GM23338 (cell line): ENCODE measurements at regions not wholly inside any gene's neighbourhood (a gene's known extent, or its start where the extent isn't known, plus 50 kb on each side); places are given as distances from the start of the nearest gene placed in this dataset.

ENCODE experiments used
- ATAC-seq: fragments of 200-7000 bp; cut with Tn5 transposase; 3 replicates; pipeline ENCODE4 v1.9.1; 2020
- DNase-seq: peaks from one replicate; pipeline ENCODE4 v3.0.0-alpha.2; 2015; ENCODE audit warnings: low spot score
- H2AFZ ChIP-seq: fragments of 200-600 bp; sonication (generic); 2 replicates; pipeline ENCODE4 v1.8.0; 2016; ENCODE audit warnings: antibody characterized with exemption, mild to moderate bottlenecking, moderate library complexity
- H3F3A ChIP-seq: fragments of 200-600 bp; sonication (generic); replicated peaks from 2 replicates; pipeline ENCODE4 v1.8.0; 2017; ENCODE audit warnings: antibody characterized with exemption, mixed run types, low read depth
- H3K27ac ChIP-seq: fragments of 200-600 bp; sonication (generic); 2 replicates; pipeline ENCODE4 v1.6.1; 2016; ENCODE audit warnings: low read depth
- H3K27me3 ChIP-seq: fragments of 200-600 bp; sonication (generic); 2 replicates; pipeline ENCODE4 v1.8.0; 2016; ENCODE audit warnings: mild to moderate bottlenecking, mixed run types, moderate library complexity; ENCODE audit not compliant: insufficient read depth
- H3K36me3 ChIP-seq: fragments of 200-600 bp; sonication (generic); 2 replicates; pipeline ENCODE4 v1.8.0; 2016; ENCODE audit warnings: mild to moderate bottlenecking; ENCODE audit not compliant: insufficient read depth
- H3K4me1 ChIP-seq: fragments of 200-600 bp; sonication (generic); 2 replicates; pipeline ENCODE4 v1.8.0; 2016; ENCODE audit warnings: mild to moderate bottlenecking, moderate library complexity; ENCODE audit not compliant: insufficient read depth
- H3K4me2 ChIP-seq: fragments of 200-600 bp; sonication (generic); 2 replicates; pipeline ENCODE4 v1.7.1; 2017; ENCODE audit warnings: mixed run types
- H3K4me3 ChIP-seq: fragments of 200-600 bp; sonication (generic); 2 replicates; pipeline ENCODE4 v1.6.1; 2016; ENCODE audit warnings: mixed run types
- H3K79me2 ChIP-seq: fragments of 200-600 bp; sonication (generic); replicated peaks from 2 replicates; pipeline ENCODE4 v1.8.0; 2017; ENCODE audit warnings: mild to moderate bottlenecking; ENCODE audit not compliant: insufficient read depth
- H3K9me2 ChIP-seq: fragments of 200-600 bp; sonication (generic); 2 replicates; pipeline ENCODE4 v1.8.0; 2017; ENCODE audit not compliant: insufficient read depth
- H4K20me1 ChIP-seq: fragments of 200-600 bp; sonication (generic); replicated peaks from 2 replicates; pipeline ENCODE4 v1.8.0; 2017; ENCODE audit warnings: mild to moderate bottlenecking; ENCODE audit not compliant: insufficient read depth
- H3K27ac Mint-ChIP-seq: 2 replicates; pipeline ENCODE4 v1.8.0; 2020; ENCODE audit warnings: inconsistent platforms, mild to moderate bottlenecking, moderate library complexity, mixed read lengths
- H3K27me3 Mint-ChIP-seq: 3 replicates; pipeline ENCODE4 v1.8.0; 2022; ENCODE audit warnings: low read depth, mild to moderate bottlenecking, moderate library complexity, mixed read lengths, inconsistent platforms; ENCODE audit not compliant: insufficient read depth, poor library complexity
- H3K36me3 Mint-ChIP-seq: 3 replicates; pipeline ENCODE4 v1.8.0; 2021; ENCODE audit warnings: low read depth, mild to moderate bottlenecking, inconsistent platforms, moderate library complexity, mixed read lengths
- H3K4me1 Mint-ChIP-seq: 3 replicates; pipeline ENCODE4 v1.8.0; 2020; ENCODE audit warnings: mild to moderate bottlenecking, inconsistent platforms, mixed read lengths
- H3K4me3 Mint-ChIP-seq: 3 replicates; pipeline ENCODE4 v1.8.0; 2021; ENCODE audit warnings: moderate library complexity, mild to moderate bottlenecking, inconsistent platforms, mixed read lengths
- H3K9me3 Mint-ChIP-seq: 3 replicates; pipeline ENCODE4 v1.8.0; 2020; ENCODE audit warnings: moderate library complexity, mild to moderate bottlenecking, inconsistent platforms, mixed read lengths
- CREB1 ChIP-seq: fragments of 250-450 bp; sonication (Bioruptor Pico); IDR thresholded peaks from 2 replicates; pipeline ENCODE4 v1.5.0; 2020; ENCODE audit warnings: low read depth, mild to moderate bottlenecking, moderate library complexity
- CTCF ChIP-seq, 2 experiments: fragments of 200-600 bp in 1 of 2; sonication (generic) in 1 of 2; conservative IDR thresholded peaks; 2 replicates each; pipeline versions ENCODE4 v1.5.1 to v1.6.1; 2016 to 2017; ENCODE audit warnings: antibody characterized with exemption in 2 of 2, low read depth in 2 of 2, mild to moderate bottlenecking in 2 of 2, moderate library complexity in 1 of 2
- EZH2 ChIP-seq: fragments of 200-600 bp; sonication (generic); IDR thresholded peaks from one replicate; pipeline ENCODE4 v1.8.0; 2017; ENCODE audit warnings: antibody characterized with exemption, mild to moderate bottlenecking, low read depth; ENCODE audit not compliant: unreplicated experiment
- EZH2phosphoT487 ChIP-seq: fragments of 200-600 bp; sonication (generic); IDR thresholded peaks from one replicate; pipeline ENCODE4 v1.8.1; 2018; ENCODE audit warnings: antibody characterized with exemption; ENCODE audit not compliant: unreplicated experiment
- JUNB ChIP-seq: IDR thresholded peaks from one replicate; pipeline ENCODE4 v1.6.1; 2016; ENCODE audit warnings: antibody characterized with exemption; ENCODE audit not compliant: unreplicated experiment
- POLR2AphosphoS5 ChIP-seq: IDR thresholded peaks from 2 replicates; pipeline ENCODE4 v1.6.1; 2016; ENCODE audit warnings: antibody characterized with exemption, low read depth
- REST ChIP-seq: IDR thresholded peaks from one replicate; pipeline ENCODE4 v1.6.1; 2018; ENCODE audit warnings: antibody characterized with exemption; ENCODE audit not compliant: unreplicated experiment
- STAT1 ChIP-seq: IDR thresholded peaks from one replicate; pipeline ENCODE4 v1.6.1; 2016; ENCODE audit warnings: antibody characterized with exemption; ENCODE audit not compliant: unreplicated experiment
- ZNF331 ChIP-seq: fragments of 250-450 bp; sonication (Bioruptor Pico); IDR thresholded peaks from 2 replicates; pipeline ENCODE4 v1.5.0; 2020; ENCODE audit warnings: low read depth, mild to moderate bottlenecking, moderate library complexity
- TF ChIP-seq, protein P1 (sequence below): fragments of 250-450 bp; sonication (Bioruptor Pico); IDR thresholded peaks from 2 replicates; pipeline ENCODE4 v1.5.0; 2020; ENCODE audit warnings: mild to moderate bottlenecking, moderate library complexity

DNA sequence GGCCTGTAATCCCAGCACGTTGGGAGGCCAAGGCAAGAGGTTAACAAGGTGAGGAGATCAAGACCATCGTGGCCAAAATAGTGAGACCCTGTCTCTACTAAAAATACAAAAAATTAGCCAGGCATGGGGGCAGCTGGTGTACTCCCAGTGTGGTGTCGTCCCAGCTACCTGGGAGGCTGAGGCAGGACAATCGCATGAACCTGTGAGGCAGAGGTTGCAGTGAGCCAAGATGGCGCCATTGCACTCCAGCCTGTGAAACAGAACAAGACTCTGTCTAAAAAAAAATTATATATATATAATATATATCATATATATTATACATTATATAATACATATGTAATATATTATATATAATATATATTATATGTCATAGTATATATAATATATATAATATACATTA is 249.2 kb upstream of the TPTE start (continued):
- TF ChIP-seq POLR2AphosphoS5 (no peak), EZH2 (no peak), CREB1 (CRISPR knock-in tag) (no peak), REST (no peak)

DNA sequence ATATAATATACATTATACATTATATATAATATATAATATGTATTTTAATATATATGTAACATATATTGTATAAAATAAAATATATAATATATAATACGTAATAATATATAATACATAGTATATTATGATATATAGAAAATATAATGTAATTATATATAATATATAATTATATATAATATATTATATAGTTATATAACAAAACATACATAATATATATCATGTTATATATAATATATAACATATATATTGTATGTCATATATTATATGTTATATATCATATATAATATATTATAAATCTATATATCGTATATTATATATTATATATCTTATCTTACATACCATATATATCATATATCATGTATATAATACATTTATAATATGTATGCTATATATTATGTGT is 248.2 kb upstream of the TPTE start:
- Mint-ChIP-seq H3K27me3 (peaks cover 13% of the 10 kb centered on the region), H3K4me3 (no peak overlapping the region), H3K9me3 (peaks cover 23% of the 10 kb centered on the region), H3K36me3 (peaks cover 17% of the 10 kb centered on the region), H3K27ac (no peak overlapping the region), H3K4me1 (no peaks in the 10 kb centered on the region)
- peaks cover 8% of the 10 kb centered on the region for H3K36me3 ChIP-seq
- TF ChIP-seq EZH2phosphoT487 (no peak), JUNB (no peak), ZNF331 (CRISPR knock-in tag) (no peak), CREB1 (CRISPR knock-in tag) (no peak), STAT1 (no peak), EZH2 (no peak), CTCF (conservative IDR thresholded peaks at IDR 0.05; ENCODE audit: low read depth in 2 of 2) (no peak)
- TF ChIP-seq, protein P1, sequence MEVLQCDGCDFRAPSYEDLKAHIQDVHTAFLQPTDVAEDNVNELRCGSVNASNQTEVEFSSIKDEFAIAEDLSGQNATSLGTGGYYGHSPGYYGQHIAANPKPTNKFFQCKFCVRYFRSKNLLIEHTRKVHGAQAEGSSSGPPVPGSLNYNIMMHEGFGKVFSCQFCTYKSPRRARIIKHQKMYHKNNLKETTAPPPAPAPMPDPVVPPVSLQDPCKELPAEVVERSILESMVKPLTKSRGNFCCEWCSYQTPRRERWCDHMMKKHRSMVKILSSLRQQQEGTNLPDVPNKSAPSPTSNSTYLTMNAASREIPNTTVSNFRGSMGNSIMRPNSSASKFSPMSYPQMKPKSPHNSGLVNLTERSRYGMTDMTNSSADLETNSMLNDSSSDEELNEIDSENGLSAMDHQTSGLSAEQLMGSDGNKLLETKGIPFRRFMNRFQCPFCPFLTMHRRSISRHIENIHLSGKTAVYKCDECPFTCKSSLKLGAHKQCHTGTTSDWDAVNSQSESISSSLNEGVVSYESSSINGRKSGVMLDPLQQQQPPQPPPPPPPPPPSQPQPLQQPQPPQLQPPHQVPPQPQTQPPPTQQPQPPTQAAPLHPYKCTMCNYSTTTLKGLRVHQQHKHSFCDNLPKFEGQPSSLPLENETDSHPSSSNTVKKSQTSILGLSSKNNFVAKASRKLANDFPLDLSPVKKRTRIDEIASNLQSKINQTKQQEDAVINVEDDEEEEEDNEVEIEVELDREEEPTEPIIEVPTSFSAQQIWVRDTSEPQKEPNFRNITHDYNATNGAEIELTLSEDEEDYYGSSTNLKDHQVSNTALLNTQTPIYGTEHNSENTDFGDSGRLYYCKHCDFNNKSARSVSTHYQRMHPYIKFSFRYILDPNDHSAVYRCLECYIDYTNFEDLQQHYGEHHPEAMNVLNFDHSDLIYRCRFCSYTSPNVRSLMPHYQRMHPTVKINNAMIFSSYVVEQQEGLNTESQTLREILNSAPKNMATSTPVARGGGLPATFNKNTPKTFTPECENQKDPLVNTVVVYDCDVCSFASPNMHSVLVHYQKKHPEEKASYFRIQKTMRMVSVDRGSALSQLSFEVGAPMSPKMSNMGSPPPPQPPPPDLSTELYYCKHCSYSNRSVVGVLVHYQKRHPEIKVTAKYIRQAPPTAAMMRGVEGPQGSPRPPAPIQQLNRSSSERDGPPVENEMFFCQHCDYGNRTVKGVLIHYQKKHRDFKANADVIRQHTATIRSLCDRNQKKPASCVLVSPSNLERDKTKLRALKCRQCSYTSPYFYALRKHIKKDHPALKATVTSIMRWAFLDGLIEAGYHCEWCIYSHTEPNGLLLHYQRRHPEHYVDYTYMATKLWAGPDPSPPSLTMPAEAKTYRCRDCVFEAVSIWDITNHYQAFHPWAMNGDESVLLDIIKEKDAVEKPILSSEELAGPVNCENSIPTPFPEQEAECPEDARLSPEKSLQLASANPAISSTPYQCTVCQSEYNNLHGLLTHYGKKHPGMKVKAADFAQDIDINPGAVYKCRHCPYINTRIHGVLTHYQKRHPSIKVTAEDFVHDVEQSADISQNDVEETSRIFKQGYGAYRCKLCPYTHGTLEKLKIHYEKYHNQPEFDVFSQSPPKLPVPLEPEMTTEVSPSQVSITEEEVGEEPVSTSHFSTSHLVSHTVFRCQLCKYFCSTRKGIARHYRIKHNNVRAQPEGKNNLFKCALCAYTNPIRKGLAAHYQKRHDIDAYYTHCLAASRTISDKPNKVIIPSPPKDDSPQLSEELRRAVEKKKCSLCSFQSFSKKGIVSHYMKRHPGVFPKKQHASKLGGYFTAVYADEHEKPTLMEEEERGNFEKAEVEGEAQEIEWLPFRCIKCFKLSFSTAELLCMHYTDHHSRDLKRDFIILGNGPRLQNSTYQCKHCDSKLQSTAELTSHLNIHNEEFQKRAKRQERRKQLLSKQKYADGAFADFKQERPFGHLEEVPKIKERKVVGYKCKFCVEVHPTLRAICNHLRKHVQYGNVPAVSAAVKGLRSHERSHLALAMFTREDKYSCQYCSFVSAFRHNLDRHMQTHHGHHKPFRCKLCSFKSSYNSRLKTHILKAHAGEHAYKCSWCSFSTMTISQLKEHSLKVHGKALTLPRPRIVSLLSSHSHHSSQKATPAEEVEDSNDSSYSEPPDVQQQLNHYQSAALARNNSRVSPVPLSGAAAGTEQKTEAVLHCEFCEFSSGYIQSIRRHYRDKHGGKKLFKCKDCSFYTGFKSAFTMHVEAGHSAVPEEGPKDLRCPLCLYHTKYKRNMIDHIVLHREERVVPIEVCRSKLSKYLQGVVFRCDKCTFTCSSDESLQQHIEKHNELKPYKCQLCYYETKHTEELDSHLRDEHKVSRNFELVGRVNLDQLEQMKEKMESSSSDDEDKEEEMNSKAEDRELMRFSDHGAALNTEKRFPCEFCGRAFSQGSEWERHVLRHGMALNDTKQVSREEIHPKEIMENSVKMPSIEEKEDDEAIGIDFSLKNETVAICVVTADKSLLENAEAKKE: no peak
- ATAC-seq (no peak), DNase-seq (no peak)
- no peak overlapping the region for H3K4me3 ChIP-seq
- no peaks in the 10 kb centered on the region for H3K27me3 ChIP-seq
- no peak overlapping the region for H2AFZ ChIP-seq
- peaks cover 10% of the 10 kb centered on the region; the same call in 1 of the 2 replicates for H3F3A ChIP-seq
- no peak overlapping the region for H3K27ac ChIP-seq
- H3K4me2 ChIP-seq: no peak overlapping the region
- H4K20me1 ChIP-seq: no peaks in the 10 kb centered on the region
- H3K79me2 ChIP-seq: no peaks in the 10 kb centered on the region
- H3K4me1 ChIP-seq: no peaks in the 10 kb centered on the region
- H3K9me2 ChIP-seq: no peaks in the 10 kb centered on the region
